Parathyroid adenoma (tissue), 2 donors: ENCODE measurements at regions not wholly inside any gene's neighbourhood (a gene's known extent, or its start where the extent isn't known, plus 50 kb on each side); places are given as distances from the start of the nearest gene placed in this dataset.

ENCODE experiments used
- H2AFZ ChIP-seq: fragments of 300-600 bp; sonication (generic); one replicate; pipeline ENCODE4 v1.7.0; 2017; ENCODE audit warnings: antibody characterized with exemption, mild to moderate bottlenecking
- H3K27ac ChIP-seq: fragments of 300-600 bp; sonication (generic); one replicate; pipeline ENCODE4 v1.7.0; 2017
- H3K27me3 ChIP-seq: fragments of 300-600 bp; sonication (generic); one replicate; pipeline ENCODE4 v1.7.0; 2017; ENCODE audit warnings: low read length; ENCODE audit not compliant: control insufficient read depth, insufficient read depth
- H3K36me3 ChIP-seq: fragments of 300-600 bp; sonication (generic); one replicate; pipeline ENCODE4 v1.7.0; 2017; ENCODE audit warnings: low read length; ENCODE audit not compliant: control insufficient read depth, insufficient read depth
- H3K4me1 ChIP-seq: fragments of 300-600 bp; sonication (generic); one replicate; pipeline ENCODE4 v1.7.0; 2017; ENCODE audit warnings: control low read depth
- H3K4me2 ChIP-seq: fragments of 300-600 bp; sonication (generic); one replicate; pipeline ENCODE4 v1.7.0; 2017; ENCODE audit warnings: low read length
- H3K4me3 ChIP-seq: fragments of 300-600 bp; sonication (generic); one replicate; pipeline ENCODE4 v1.7.0; 2017; ENCODE audit warnings: low read depth, low read length
- H3K79me2 ChIP-seq: fragments of 300-600 bp; sonication (generic); one replicate; pipeline ENCODE4 v1.7.0; 2017; ENCODE audit warnings: control low read depth
- H3K9ac ChIP-seq: fragments of 300-600 bp; sonication (generic); one replicate; pipeline ENCODE4 v1.7.0; 2017; ENCODE audit warnings: mild to moderate bottlenecking
- H3K9me3 ChIP-seq: fragments of 300-600 bp; sonication (generic); one replicate; pipeline ENCODE4 v1.7.0; 2017; ENCODE audit warnings: low read length; ENCODE audit not compliant: control insufficient read depth
- TF ChIP-seq, protein P1 (sequence below): fragments of 300-600 bp; sonication (generic); IDR thresholded peaks from one replicate; pipeline ENCODE4 v1.7.0; 2017; ENCODE audit warnings: antibody characterized with exemption, mild to moderate bottlenecking
- donor health status: primary hyperparathyroidism.

DNA sequence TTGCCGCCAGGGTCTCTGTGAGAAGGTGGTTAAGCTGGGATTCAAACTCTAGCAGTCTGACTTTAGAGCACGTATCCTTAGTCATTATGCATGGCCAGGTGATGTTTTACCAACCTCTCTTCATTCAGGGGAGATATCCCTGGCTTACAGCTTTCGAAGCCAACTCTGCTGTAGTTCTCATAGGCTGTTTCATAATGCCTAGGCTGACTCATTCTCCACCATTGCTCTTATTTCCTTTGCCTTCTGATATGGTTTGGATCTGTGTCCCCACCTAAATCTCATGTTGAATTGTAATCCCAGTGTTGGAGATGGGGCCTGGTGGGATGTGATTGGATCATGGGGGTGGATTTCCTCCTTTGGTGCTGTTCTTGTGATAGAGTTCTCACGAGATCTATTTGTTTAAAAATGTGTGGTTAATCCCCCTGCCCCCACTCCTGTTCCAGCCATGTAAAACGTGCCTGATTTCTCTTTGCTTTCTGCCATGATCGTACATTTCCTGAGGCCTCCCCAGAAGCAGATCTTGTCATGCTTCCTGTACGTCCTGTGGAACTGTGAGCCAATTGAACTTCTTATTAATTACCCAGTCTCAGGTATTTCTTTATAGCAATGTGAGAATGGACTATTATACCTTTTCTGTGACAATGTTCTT lies 94.6 kb upstream of the MAN1A1 start:
- no peaks in the 10 kb centered on the region for H3K27me3 ChIP-seq
- no peaks in the 10 kb centered on the region for H3K9me3 ChIP-seq
- TF ChIP-seq, protein P1, sequence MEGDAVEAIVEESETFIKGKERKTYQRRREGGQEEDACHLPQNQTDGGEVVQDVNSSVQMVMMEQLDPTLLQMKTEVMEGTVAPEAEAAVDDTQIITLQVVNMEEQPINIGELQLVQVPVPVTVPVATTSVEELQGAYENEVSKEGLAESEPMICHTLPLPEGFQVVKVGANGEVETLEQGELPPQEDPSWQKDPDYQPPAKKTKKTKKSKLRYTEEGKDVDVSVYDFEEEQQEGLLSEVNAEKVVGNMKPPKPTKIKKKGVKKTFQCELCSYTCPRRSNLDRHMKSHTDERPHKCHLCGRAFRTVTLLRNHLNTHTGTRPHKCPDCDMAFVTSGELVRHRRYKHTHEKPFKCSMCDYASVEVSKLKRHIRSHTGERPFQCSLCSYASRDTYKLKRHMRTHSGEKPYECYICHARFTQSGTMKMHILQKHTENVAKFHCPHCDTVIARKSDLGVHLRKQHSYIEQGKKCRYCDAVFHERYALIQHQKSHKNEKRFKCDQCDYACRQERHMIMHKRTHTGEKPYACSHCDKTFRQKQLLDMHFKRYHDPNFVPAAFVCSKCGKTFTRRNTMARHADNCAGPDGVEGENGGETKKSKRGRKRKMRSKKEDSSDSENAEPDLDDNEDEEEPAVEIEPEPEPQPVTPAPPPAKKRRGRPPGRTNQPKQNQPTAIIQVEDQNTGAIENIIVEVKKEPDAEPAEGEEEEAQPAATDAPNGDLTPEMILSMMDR: no peak
- no peak overlapping the region for H3K4me3 ChIP-seq
- no peak overlapping the region for H3K4me2 ChIP-seq
- H2AFZ ChIP-seq: no peak overlapping the region
- H3K79me2 ChIP-seq: no peaks in the 10 kb centered on the region
- H3K4me1 ChIP-seq: no peaks in the 10 kb centered on the region
- H3K36me3 ChIP-seq: no peaks in the 10 kb centered on the region
- no peak overlapping the region for H3K9ac ChIP-seq
- H3K27ac ChIP-seq: no peak overlapping the region

DNA sequence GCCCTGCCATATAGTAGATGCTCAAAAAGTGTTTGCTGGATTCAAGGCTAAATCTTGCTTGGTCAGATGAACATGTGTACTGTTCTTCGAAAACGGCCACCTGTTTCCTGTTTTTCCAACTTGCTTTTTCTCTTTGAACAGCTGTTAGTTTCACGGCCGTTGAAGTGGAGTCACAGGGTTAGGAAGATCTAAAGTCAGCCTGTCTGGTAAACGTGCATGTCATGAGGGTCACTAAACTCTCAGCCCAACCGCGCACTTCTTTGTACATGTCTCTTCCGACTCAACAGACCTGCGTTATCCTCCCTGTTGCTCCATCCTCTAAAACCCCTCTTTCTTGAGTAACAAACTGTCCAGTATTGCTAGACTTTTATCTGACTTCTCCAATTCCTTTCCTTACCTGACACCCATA lies 93.2 kb upstream of the MAN1A1 start:
- Histone ChIP-seq H3K4me3 (no peak overlapping the region), H3K4me1 (no peaks in the 10 kb centered on the region), H3K9ac (no peak overlapping the region), H3K36me3 (no peaks in the 10 kb centered on the region), H2AFZ (no peak overlapping the region), H3K4me2 (no peak overlapping the region), H3K27ac (no peak overlapping the region), H3K79me2 (no peaks in the 10 kb centered on the region), H3K27me3 (no peaks in the 10 kb centered on the region), H3K9me3 (no peaks in the 10 kb centered on the region)
- TF ChIP-seq, protein P1: no peak

DNA sequence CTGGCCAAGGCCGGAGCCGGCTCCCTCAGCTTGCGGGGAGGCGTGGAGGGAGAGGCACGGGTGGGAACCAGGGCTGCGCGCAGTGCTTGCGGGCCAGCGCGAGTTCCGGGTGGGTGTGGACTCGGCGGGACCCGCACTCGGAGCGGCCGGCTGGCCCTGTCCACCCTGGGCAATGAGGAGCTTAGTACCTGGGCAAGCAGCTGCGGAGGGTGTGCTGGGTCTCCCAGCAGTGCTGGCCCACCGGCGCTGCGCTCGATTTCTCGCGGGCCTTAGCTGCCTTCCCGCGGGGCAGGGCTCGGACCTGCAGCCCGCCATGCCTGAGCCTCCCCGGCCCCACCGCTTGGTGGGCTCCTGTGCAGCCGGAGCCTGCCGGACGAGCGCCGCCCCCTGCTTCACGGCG lies 91.4 kb upstream of the MAN1A1 start:
- H3K4me3 ChIP-seq: no peak overlapping the region
- H3K4me2 ChIP-seq: no peak overlapping the region
- H3K4me1 ChIP-seq: no peaks in the 10 kb centered on the region
- TF ChIP-seq, protein P1: no peak
- H3K27me3 ChIP-seq: no peaks in the 10 kb centered on the region
- no peaks in the 10 kb centered on the region for H3K79me2 ChIP-seq
- no peak overlapping the region for H2AFZ ChIP-seq
- H3K27ac ChIP-seq: no peak overlapping the region
- no peaks in the 10 kb centered on the region for H3K36me3 ChIP-seq
- H3K9me3 ChIP-seq: no peaks in the 10 kb centered on the region
- H3K9ac ChIP-seq: no peak overlapping the region

DNA sequence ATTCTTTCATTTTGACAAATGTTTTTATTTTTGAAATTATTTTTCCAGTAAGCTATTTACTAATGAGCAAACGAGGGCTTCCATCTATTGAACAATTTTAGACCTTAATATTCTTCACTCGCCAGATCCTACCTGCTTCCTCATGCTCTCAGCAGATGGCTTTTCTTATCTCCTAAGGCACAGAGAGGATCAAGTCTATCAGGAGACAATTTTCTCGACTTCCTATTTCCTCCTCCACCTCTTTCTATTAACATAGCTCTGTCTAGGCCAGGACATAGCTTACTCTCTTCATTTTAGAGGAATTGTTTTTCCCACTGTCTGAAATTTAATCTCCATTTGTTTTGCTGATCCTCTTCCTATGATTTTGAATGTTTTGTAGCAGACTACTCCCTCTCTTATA lies 87.0 kb upstream of the MAN1A1 start:
- no peaks in the 10 kb centered on the region for H3K79me2 ChIP-seq
- no peak overlapping the region for H2AFZ ChIP-seq
- no peak overlapping the region for H3K27ac ChIP-seq
- no peaks in the 10 kb centered on the region for H3K4me1 ChIP-seq
- no peaks in the 10 kb centered on the region for H3K9me3 ChIP-seq
- no peaks in the 10 kb centered on the region for H3K36me3 ChIP-seq
- TF ChIP-seq, protein P1: no peak
- no peaks in the 10 kb centered on the region for H3K27me3 ChIP-seq
- H3K4me2 ChIP-seq: no peak overlapping the region
- no peak overlapping the region for H3K4me3 ChIP-seq
- no peak overlapping the region for H3K9ac ChIP-seq

DNA sequence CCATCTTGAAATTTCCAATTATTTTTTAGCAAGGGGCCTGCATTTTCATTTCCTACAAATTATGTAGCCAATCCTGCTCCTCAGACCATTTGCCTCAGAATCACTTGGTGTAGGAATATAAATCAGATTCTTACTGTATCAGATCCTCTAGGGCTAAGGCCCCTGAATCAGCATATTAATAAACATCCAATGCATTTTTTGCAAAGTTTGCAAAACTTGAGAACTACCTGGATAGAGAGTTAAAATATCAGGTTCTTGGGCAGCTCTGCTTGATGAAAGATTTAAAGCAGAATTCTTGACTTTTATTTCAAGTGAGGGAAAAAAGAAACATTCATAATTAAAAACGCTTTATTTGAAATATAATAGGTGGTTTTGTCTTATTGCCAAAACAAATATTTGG lies 82.2 kb upstream of the MAN1A1 start:
- no peak overlapping the region for H2AFZ ChIP-seq
- no peak overlapping the region for H3K9ac ChIP-seq
- no peak overlapping the region for H3K4me2 ChIP-seq
- TF ChIP-seq, protein P1: no peak
- no peaks in the 10 kb centered on the region for H3K36me3 ChIP-seq
- H3K4me1 ChIP-seq: no peaks in the 10 kb centered on the region
- H3K27me3 ChIP-seq: no peaks in the 10 kb centered on the region
- H3K4me3 ChIP-seq: no peak overlapping the region
- no peaks in the 10 kb centered on the region for H3K9me3 ChIP-seq
- no peak overlapping the region for H3K27ac ChIP-seq
- no peaks in the 10 kb centered on the region for H3K79me2 ChIP-seq
